ENCODE measurements at regions not wholly inside any gene's neighbourhood (a gene's known extent, or its start where the extent isn't known, plus 50 kb on each side); places are given as distances from the start of the nearest gene placed in this dataset.

DNA sequence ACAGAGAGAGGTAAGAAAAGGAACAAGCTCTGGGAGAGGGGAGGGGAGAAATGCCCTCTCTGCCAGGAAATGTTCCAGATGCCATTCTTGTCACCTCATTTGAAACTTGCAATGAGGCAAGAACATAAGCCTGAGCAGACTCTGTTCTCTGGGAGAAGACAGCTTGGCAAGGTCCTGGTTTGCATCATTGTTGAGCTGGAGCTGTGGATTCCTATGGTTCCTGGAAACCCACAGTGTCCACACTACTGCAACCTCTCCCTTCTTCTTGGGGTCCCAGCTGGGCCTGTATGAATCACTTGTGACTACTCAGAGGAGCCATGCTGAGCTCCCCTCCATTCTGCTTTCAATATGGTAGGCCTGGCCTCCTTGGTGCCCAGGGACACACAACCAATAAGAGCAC lies 60.8 kb upstream of the HECTD2 start (continued):
- no peak for TF ChIP-seq JUNB (IDR thresholded peaks at IDR 0.05; ENCODE audit: unreplicated experiment)
- no peak for TF ChIP-seq ETS1 (IDR thresholded peaks at IDR 0.05)

DNA sequence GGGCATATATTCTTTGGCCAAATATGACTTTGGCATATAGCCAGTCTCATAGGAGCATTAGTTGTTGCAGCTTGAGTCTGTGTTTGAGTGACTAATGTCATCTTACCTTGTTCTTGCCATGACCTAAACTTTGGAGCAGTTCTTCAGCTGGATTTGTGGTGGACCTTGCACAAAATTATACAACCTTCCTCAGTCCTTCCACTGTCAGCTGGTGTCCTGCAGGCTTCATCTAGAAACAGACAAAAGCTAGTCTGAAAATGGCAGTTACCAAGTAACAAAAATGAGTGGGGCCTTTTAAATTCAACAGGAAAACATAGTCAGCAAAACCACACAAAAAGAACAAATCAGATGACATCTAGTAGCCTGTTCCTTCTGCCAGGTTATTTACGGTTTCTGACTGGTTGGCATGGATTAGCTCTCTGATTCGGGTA lies 59.5 kb upstream of the HECTD2 start:
- Mint-ChIP-seq H3K9me3 (no peaks in the 10 kb centered on the region), H3K4me1 (no peaks in the 10 kb centered on the region), H3K36me3 (ENCODE audit: low read depth) (no peaks in the 10 kb centered on the region), H3K4me3 (no peak overlapping the region), H3K27me3 (ENCODE audit: insufficient read depth, low read depth, poor library complexity) (no peaks in the 10 kb centered on the region), H3K27ac (no peak overlapping the region)
- Histone ChIP-seq H3K9me2 (ENCODE audit: insufficient read depth) (0 out of 2 replicates have a peak, but pooled peaks cover 3% of the 10 kb centered on the region), H3K27ac (ENCODE audit: low read depth) (no peak overlapping the region), H4K20me1 (replicated peaks; ENCODE audit: insufficient read depth) (no peaks in the 10 kb centered on the region), H3K36me3 (ENCODE audit: insufficient read depth) (no peaks in the 10 kb centered on the region), H3K27me3 (ENCODE audit: insufficient read depth) (no peaks in the 10 kb centered on the region), H3K4me2 (no peak overlapping the region), H3F3A (replicated peaks; ENCODE audit: low read depth) (no peaks in the 10 kb centered on the region), H2AFZ (no peak overlapping the region), H3K79me2 (replicated peaks; ENCODE audit: insufficient read depth) (no peaks in the 10 kb centered on the region), H3K4me3 (no peak overlapping the region), H3K4me1 (ENCODE audit: insufficient read depth) (no peaks in the 10 kb centered on the region)
- ATAC-seq (no peak), DNase-seq (ENCODE audit: low spot score) (no peak)
- no peak for TF ChIP-seq POLR2AphosphoS5 (IDR thresholded peaks at IDR 0.05; ENCODE audit: low read depth)
- TF ChIP-seq ZNF331 (CRISPR knock-in tag; IDR thresholded peaks at IDR 0.05; ENCODE audit: low read depth) = no peak
- TF ChIP-seq REST (IDR thresholded peaks at IDR 0.05; ENCODE audit: unreplicated experiment) = no peak
- TF ChIP-seq NANOG (IDR thresholded peaks at IDR 0.05; ENCODE audit: borderline replicate concordance) = no peak
- no peak for TF ChIP-seq CREB1 (CRISPR knock-in tag; IDR thresholded peaks at IDR 0.05; ENCODE audit: low read depth)
- no peak for TF ChIP-seq JUNB (IDR thresholded peaks at IDR 0.05; ENCODE audit: unreplicated experiment)
- TF ChIP-seq, protein P1, sequence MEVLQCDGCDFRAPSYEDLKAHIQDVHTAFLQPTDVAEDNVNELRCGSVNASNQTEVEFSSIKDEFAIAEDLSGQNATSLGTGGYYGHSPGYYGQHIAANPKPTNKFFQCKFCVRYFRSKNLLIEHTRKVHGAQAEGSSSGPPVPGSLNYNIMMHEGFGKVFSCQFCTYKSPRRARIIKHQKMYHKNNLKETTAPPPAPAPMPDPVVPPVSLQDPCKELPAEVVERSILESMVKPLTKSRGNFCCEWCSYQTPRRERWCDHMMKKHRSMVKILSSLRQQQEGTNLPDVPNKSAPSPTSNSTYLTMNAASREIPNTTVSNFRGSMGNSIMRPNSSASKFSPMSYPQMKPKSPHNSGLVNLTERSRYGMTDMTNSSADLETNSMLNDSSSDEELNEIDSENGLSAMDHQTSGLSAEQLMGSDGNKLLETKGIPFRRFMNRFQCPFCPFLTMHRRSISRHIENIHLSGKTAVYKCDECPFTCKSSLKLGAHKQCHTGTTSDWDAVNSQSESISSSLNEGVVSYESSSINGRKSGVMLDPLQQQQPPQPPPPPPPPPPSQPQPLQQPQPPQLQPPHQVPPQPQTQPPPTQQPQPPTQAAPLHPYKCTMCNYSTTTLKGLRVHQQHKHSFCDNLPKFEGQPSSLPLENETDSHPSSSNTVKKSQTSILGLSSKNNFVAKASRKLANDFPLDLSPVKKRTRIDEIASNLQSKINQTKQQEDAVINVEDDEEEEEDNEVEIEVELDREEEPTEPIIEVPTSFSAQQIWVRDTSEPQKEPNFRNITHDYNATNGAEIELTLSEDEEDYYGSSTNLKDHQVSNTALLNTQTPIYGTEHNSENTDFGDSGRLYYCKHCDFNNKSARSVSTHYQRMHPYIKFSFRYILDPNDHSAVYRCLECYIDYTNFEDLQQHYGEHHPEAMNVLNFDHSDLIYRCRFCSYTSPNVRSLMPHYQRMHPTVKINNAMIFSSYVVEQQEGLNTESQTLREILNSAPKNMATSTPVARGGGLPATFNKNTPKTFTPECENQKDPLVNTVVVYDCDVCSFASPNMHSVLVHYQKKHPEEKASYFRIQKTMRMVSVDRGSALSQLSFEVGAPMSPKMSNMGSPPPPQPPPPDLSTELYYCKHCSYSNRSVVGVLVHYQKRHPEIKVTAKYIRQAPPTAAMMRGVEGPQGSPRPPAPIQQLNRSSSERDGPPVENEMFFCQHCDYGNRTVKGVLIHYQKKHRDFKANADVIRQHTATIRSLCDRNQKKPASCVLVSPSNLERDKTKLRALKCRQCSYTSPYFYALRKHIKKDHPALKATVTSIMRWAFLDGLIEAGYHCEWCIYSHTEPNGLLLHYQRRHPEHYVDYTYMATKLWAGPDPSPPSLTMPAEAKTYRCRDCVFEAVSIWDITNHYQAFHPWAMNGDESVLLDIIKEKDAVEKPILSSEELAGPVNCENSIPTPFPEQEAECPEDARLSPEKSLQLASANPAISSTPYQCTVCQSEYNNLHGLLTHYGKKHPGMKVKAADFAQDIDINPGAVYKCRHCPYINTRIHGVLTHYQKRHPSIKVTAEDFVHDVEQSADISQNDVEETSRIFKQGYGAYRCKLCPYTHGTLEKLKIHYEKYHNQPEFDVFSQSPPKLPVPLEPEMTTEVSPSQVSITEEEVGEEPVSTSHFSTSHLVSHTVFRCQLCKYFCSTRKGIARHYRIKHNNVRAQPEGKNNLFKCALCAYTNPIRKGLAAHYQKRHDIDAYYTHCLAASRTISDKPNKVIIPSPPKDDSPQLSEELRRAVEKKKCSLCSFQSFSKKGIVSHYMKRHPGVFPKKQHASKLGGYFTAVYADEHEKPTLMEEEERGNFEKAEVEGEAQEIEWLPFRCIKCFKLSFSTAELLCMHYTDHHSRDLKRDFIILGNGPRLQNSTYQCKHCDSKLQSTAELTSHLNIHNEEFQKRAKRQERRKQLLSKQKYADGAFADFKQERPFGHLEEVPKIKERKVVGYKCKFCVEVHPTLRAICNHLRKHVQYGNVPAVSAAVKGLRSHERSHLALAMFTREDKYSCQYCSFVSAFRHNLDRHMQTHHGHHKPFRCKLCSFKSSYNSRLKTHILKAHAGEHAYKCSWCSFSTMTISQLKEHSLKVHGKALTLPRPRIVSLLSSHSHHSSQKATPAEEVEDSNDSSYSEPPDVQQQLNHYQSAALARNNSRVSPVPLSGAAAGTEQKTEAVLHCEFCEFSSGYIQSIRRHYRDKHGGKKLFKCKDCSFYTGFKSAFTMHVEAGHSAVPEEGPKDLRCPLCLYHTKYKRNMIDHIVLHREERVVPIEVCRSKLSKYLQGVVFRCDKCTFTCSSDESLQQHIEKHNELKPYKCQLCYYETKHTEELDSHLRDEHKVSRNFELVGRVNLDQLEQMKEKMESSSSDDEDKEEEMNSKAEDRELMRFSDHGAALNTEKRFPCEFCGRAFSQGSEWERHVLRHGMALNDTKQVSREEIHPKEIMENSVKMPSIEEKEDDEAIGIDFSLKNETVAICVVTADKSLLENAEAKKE (CRISPR knock-in tag; IDR thresholded peaks at IDR 0.05) = no peak
- TF ChIP-seq EZH2phosphoT487 (IDR thresholded peaks at IDR 0.05; ENCODE audit: unreplicated experiment) = no peak
- TF ChIP-seq CTCF (conservative IDR thresholded peaks at IDR 0.05; ENCODE audit: low read depth in 2 of 2) = no peak
- no peak for TF ChIP-seq STAT1 (IDR thresholded peaks at IDR 0.05; ENCODE audit: unreplicated experiment)
- no peak for TF ChIP-seq ETS1 (IDR thresholded peaks at IDR 0.05)
- no peak for TF ChIP-seq EZH2 (IDR thresholded peaks at IDR 0.05; ENCODE audit: low read depth, unreplicated experiment)

Measured in GM23338 (cell line).